ENCODE measurements at regions not wholly inside any gene's neighbourhood (a gene's known extent, or its start where the extent isn't known, plus 50 kb on each side); places are given as distances from the start of the nearest gene placed in this dataset.
A peak's percentile ranks its signal among the peaks of the same experiment; 100 is the strongest.

DNA sequence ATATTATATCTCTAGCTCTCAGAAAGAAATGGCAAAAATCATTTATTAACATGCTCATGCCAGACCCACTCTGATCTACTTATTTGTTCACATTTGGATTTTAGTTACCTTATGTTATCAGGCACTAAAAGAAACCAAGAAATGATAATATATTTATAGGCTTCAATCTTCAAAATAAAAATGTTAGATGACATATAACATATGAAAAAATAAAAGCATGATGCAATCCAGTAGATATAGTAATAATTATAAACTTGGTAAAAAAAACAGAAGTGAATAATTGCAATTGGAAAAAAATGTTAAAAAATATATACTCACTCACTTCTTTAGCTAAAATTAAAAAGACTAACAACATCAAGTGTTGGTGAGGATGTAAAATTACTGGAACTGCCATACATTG lies 248.3 kb upstream of the VRK2 start:
- H3K9me3 ChIP-seq (ENCODE audit: control insufficient read depth in 2 of 2, low read length in 2 of 2): peaks cover 0 to 5% of the 10 kb centered on the region in 2 experiments
- H3K4me1 ChIP-seq (ENCODE audit: control insufficient read depth, insufficient read depth, low read length, poor library complexity, severe bottlenecking): no peaks in the 10 kb centered on the region
- H3K27me3 ChIP-seq (ENCODE audit: control insufficient read depth, insufficient read depth, low read length): no peaks in the 10 kb centered on the region
- H3K4me1 Mint-ChIP-seq: no peaks in the 10 kb centered on the region
- H3K4me3 Mint-ChIP-seq: no peak overlapping the region
- no peak overlapping the region for H3K4me3 ChIP-seq (ENCODE audit: low read depth, low read length)
- no peak overlapping the region for H3K27ac ChIP-seq (ENCODE audit: insufficient read depth, low read length, poor library complexity, severe bottlenecking)
- no peaks in the 10 kb centered on the region for H3K36me3 ChIP-seq (ENCODE audit: control insufficient read depth, insufficient read depth, low read length)
- H3K9me3 Mint-ChIP-seq: peaks cover 1 to 13% (median 7%) of the 10 kb centered on the region in 7 donors
- DNase-seq (no peak), ATAC-seq (ENCODE audit: low read depth in 2 of 2) (no peak)
- H3K27me3 Mint-ChIP-seq: no peaks in the 10 kb centered on the region
- no peak overlapping the region for H3K27ac Mint-ChIP-seq
- no peaks in the 10 kb centered on the region for H3K36me3 Mint-ChIP-seq

DNA sequence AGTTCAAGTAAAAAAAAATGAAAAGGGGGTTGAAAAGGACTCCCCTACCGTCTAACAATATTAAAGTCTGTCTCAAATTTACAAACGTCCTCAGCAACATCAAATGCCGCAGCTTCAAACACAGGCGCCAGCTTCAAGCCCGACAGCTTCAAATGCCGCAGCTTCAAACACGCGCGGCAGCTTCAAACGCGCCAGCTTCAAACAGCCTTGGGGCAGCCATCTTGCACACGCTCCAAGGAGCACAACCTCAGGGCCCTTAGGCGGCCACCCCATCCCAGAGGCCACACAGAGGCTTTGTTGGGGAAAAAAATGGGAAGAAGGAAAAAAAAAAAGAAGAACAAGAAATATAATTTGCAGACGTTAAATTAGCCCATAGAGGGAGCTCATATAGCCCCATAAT lies 244.4 kb upstream of the VRK2 start:
- Histone ChIP-seq H3K4me3 (ENCODE audit: low read depth, low read length) (no peak overlapping the region), H3K36me3 (ENCODE audit: control insufficient read depth, insufficient read depth, low read length) (no peaks in the 10 kb centered on the region), H3K4me1 (ENCODE audit: control insufficient read depth, insufficient read depth, low read length, poor library complexity, severe bottlenecking) (no peaks in the 10 kb centered on the region), H3K27me3 (ENCODE audit: control insufficient read depth, insufficient read depth, low read length) (no peaks in the 10 kb centered on the region), H3K9me3 (ENCODE audit: control insufficient read depth in 2 of 2, low read length in 2 of 2) (peaks cover 0 to 5% of the 10 kb centered on the region in 2 experiments), H3K27ac (ENCODE audit: insufficient read depth, low read length, poor library complexity, severe bottlenecking) (no peak overlapping the region)
- Mint-ChIP-seq H3K27ac (peak overlapping the region in 1 of 3 donors; percentile 54), H3K36me3 (no peaks in the 10 kb centered on the region), H3K4me1 (no peaks in the 10 kb centered on the region), H3K9me3 (peaks cover 1 to 12% (median 7%) of the 10 kb centered on the region in 7 donors), H3K27me3 (no peaks in the 10 kb centered on the region), H3K4me3 (no peak overlapping the region)
- DNase-seq (no peak), ATAC-seq (ENCODE audit: low read depth in 2 of 2) (no peak)

- H3K27ac Mint-ChIP-seq: no peak overlapping the region
- ATAC-seq (ENCODE audit: low read depth in 2 of 2): no peak
- Histone ChIP-seq H3K27ac (ENCODE audit: insufficient read depth, low read length, poor library complexity, severe bottlenecking) (no peak overlapping the region), H3K9me3 (ENCODE audit: control insufficient read depth in 2 of 2, low read length in 2 of 2) (no peaks in the 10 kb centered on the region), H3K27me3 (ENCODE audit: control insufficient read depth, insufficient read depth, low read length) (no peaks in the 10 kb centered on the region), H3K4me1 (ENCODE audit: control insufficient read depth, insufficient read depth, low read length, poor library complexity, severe bottlenecking) (no peaks in the 10 kb centered on the region), H3K4me3 (ENCODE audit: low read depth, low read length) (no peak overlapping the region), H3K36me3 (ENCODE audit: control insufficient read depth, insufficient read depth, low read length) (no peaks in the 10 kb centered on the region)
- H3K36me3 Mint-ChIP-seq: no peaks in the 10 kb centered on the region
- no peaks in the 10 kb centered on the region for H3K27me3 Mint-ChIP-seq
- no peaks in the 10 kb centered on the region for H3K4me1 Mint-ChIP-seq
- no peak for DNase-seq
- H3K4me3 Mint-ChIP-seq: no peak overlapping the region
- peaks cover 0 to 6% (median 4%) of the 10 kb centered on the region in 7 donors for H3K9me3 Mint-ChIP-seq
Observed at GRCh38 chr2:57804971-57805370, 241.6 kb upstream of the VRK2 start.

- no peak for DNase-seq
- H3K27me3 Mint-ChIP-seq: no peaks in the 10 kb centered on the region
- no peak overlapping the region for H3K27ac ChIP-seq (ENCODE audit: insufficient read depth, low read length, poor library complexity, severe bottlenecking)
- no peaks in the 10 kb centered on the region for H3K36me3 Mint-ChIP-seq
- no peak for ATAC-seq (ENCODE audit: low read depth in 2 of 2)
- no peaks in the 10 kb centered on the region for H3K4me1 ChIP-seq (ENCODE audit: control insufficient read depth, insufficient read depth, low read length, poor library complexity, severe bottlenecking)
- H3K4me1 Mint-ChIP-seq: no peaks in the 10 kb centered on the region
- no peaks in the 10 kb centered on the region for H3K36me3 ChIP-seq (ENCODE audit: control insufficient read depth, insufficient read depth, low read length)
- H3K27ac Mint-ChIP-seq: no peak overlapping the region
- H3K4me3 Mint-ChIP-seq: no peak overlapping the region
- H3K4me3 ChIP-seq (ENCODE audit: low read depth, low read length): no peak overlapping the region
- H3K9me3 Mint-ChIP-seq: peaks cover 0 to 6% (median 3%) of the 10 kb centered on the region in 7 donors
- H3K27me3 ChIP-seq (ENCODE audit: control insufficient read depth, insufficient read depth, low read length): no peaks in the 10 kb centered on the region
- H3K9me3 ChIP-seq (ENCODE audit: control insufficient read depth in 2 of 2, low read length in 2 of 2): no peaks in the 10 kb centered on the region
Observed at GRCh38 chr2:57806449-57806968, 240.1 kb upstream of the VRK2 start.

DNA sequence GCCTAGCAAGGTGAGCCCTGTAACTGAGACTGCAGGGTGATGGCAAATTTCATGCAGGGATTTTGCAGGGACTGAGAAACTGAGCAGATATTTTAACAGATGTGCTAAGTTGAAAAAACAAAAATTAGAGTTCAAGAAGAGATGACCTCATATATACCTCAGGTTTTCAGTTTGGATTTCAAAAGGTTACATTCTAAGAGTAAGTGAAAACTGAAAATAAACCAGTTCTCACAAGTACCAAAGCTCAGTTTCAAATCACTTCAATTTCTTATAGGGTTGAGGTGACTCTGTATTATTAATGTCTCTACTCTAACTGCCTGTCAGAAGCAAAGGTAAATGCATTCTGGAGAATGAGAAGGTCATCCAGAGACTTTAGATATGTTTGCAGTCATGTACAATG lies 237.4 kb upstream of the VRK2 start:
- H3K27me3 Mint-ChIP-seq: no peaks in the 10 kb centered on the region
- H3K27ac ChIP-seq (ENCODE audit: insufficient read depth, low read length, poor library complexity, severe bottlenecking): no peak overlapping the region
- H3K27ac Mint-ChIP-seq: no peak overlapping the region

DNA sequence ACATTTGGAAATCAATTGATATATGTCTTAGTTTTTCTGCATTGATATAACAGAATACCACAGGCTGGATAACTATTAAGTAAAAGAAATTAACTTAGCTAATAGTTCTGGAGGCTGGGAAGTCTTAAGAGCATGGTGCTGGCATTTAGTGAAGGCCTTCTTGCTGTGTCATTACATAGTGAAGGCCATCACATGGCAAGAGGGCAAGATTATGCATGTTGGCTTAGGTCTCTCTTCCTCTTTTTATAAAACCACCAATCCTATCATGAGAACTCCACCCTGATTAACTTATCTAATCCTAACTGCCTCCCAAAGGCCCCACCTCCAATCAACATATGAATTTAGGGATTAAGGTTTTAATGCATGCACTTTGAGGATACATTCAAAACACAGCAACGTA lies 225.5 kb upstream of the VRK2 start:
- Mint-ChIP-seq H3K4me1 (no peaks in the 10 kb centered on the region), H3K36me3 (no peaks in the 10 kb centered on the region)

More for the DNA sequence above, 237.4 kb upstream of the VRK2 start:
- no peak for ATAC-seq (ENCODE audit: low read depth in 2 of 2)
- Histone ChIP-seq H3K27me3 (ENCODE audit: control insufficient read depth, insufficient read depth, low read length) (no peaks in the 10 kb centered on the region), H3K36me3 (ENCODE audit: control insufficient read depth, insufficient read depth, low read length) (no peaks in the 10 kb centered on the region), H3K4me1 (ENCODE audit: control insufficient read depth, insufficient read depth, low read length, poor library complexity, severe bottlenecking) (no peaks in the 10 kb centered on the region), H3K4me3 (ENCODE audit: low read depth, low read length) (no peak overlapping the region), H3K9me3 (ENCODE audit: control insufficient read depth in 2 of 2, low read length in 2 of 2) (no peaks in the 10 kb centered on the region)
- H3K9me3 Mint-ChIP-seq: peaks cover 0 to 4% (median 0%) of the 10 kb centered on the region in 7 donors
- H3K36me3 Mint-ChIP-seq: no peaks in the 10 kb centered on the region
- H3K4me3 Mint-ChIP-seq: no peak overlapping the region
- H3K4me1 Mint-ChIP-seq: no peaks in the 10 kb centered on the region
- DNase-seq: no peak

DNA sequence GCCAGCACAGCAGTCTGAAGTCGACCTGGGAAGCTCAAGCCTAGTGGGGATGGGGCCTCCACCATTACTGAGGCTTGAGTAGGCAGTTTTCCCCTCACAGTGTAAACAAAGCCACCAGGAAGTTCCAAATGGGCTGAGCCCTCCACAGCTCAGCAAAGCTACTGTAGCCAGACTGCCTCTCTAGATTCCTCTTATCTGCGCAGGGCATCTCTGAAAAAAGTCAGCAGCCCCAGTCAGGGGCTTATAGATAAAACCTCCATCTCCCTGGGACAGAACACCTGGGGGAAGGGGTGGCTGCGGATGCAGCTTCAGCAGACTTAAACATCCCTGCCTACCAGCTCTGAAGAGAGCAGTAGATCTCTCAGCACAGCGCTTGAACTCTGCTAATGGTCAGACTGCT lies 218.4 kb upstream of the VRK2 start:
- ATAC-seq (ENCODE audit: low read depth in 2 of 2): no peak
- no peak overlapping the region for H3K4me3 Mint-ChIP-seq
- H3K27me3 ChIP-seq (ENCODE audit: control insufficient read depth, insufficient read depth, low read length): no peaks in the 10 kb centered on the region
- H3K36me3 Mint-ChIP-seq: no peaks in the 10 kb centered on the region
- no peaks in the 10 kb centered on the region for H3K27me3 Mint-ChIP-seq
- no peaks in the 10 kb centered on the region for H3K36me3 ChIP-seq (ENCODE audit: control insufficient read depth, insufficient read depth, low read length)
- H3K4me1 Mint-ChIP-seq: no peaks in the 10 kb centered on the region
- peaks cover 0 to 33% (median 16%) of the 10 kb centered on the region in 7 donors for H3K9me3 Mint-ChIP-seq
- H3K4me3 ChIP-seq (ENCODE audit: low read depth, low read length): no peak overlapping the region
- H3K27ac ChIP-seq (ENCODE audit: insufficient read depth, low read length, poor library complexity, severe bottlenecking): no peak overlapping the region
- H3K27ac Mint-ChIP-seq: no peak overlapping the region
- H3K4me1 ChIP-seq (ENCODE audit: control insufficient read depth, insufficient read depth, low read length, poor library complexity, severe bottlenecking): no peaks in the 10 kb centered on the region
- DNase-seq: no peak
- no peaks in the 10 kb centered on the region for H3K9me3 ChIP-seq (ENCODE audit: control insufficient read depth in 2 of 2, low read length in 2 of 2)

More for the DNA sequence above, 225.5 kb upstream of the VRK2 start:
- Histone ChIP-seq H3K27ac (ENCODE audit: insufficient read depth, low read length, poor library complexity, severe bottlenecking) (no peak overlapping the region), H3K9me3 (ENCODE audit: control insufficient read depth in 2 of 2, low read length in 2 of 2) (no peaks in the 10 kb centered on the region), H3K4me1 (ENCODE audit: control insufficient read depth, insufficient read depth, low read length, poor library complexity, severe bottlenecking) (no peaks in the 10 kb centered on the region), H3K36me3 (ENCODE audit: control insufficient read depth, insufficient read depth, low read length) (no peaks in the 10 kb centered on the region), H3K4me3 (ENCODE audit: low read depth, low read length) (no peak overlapping the region), H3K27me3 (ENCODE audit: control insufficient read depth, insufficient read depth, low read length) (no peaks in the 10 kb centered on the region)
- Mint-ChIP-seq H3K27ac (no peak overlapping the region), H3K9me3 (peaks cover 0 to 7% (median 2%) of the 10 kb centered on the region in 7 donors), H3K4me3 (no peak overlapping the region), H3K27me3 (no peaks in the 10 kb centered on the region)
- no peak for DNase-seq
- ATAC-seq (ENCODE audit: low read depth in 2 of 2): no peak

- Mint-ChIP-seq H3K9me3 (peaks cover 0 to 22% (median 4%) of the 10 kb centered on the region in 7 donors), H3K4me3 (no peak overlapping the region), H3K27ac (no peak overlapping the region), H3K27me3 (no peaks in the 10 kb centered on the region), H3K36me3 (no peaks in the 10 kb centered on the region), H3K4me1 (no peaks in the 10 kb centered on the region)
- Histone ChIP-seq H3K4me3 (ENCODE audit: low read depth, low read length) (no peak overlapping the region), H3K27me3 (ENCODE audit: control insufficient read depth, insufficient read depth, low read length) (peaks cover 2% of the 10 kb centered on the region), H3K9me3 (ENCODE audit: control insufficient read depth in 2 of 2, low read length in 2 of 2) (no peaks in the 10 kb centered on the region), H3K4me1 (ENCODE audit: control insufficient read depth, insufficient read depth, low read length, poor library complexity, severe bottlenecking) (no peaks in the 10 kb centered on the region), H3K36me3 (ENCODE audit: control insufficient read depth, insufficient read depth, low read length) (no peaks in the 10 kb centered on the region), H3K27ac (ENCODE audit: insufficient read depth, low read length, poor library complexity, severe bottlenecking) (no peak overlapping the region)
- DNase-seq (no peak), ATAC-seq (ENCODE audit: low read depth in 2 of 2) (no peak)
Observed at GRCh38 chr2:57834666-57835065, 211.9 kb upstream of the VRK2 start.

All from CD4-positive, CD25-positive, alpha-beta regulatory T cell (primary cell).